Vagina (tissue), 2 donors: ENCODE measurements at regions not wholly inside any gene's neighbourhood (a gene's known extent, or its start where the extent isn't known, plus 50 kb on each side); places are given as distances from the start of the nearest gene placed in this dataset.

Experiments
- DNase-seq, 2 donors: peaks; one replicate each; pipeline ENCODE4 v3.0.0-alpha.2; 2017; ENCODE audit errors: extremely low spot score in 2 of 2
- H3K27ac ChIP-seq: fragments of 200-600 bp; sonication (generic); one replicate; pipeline ENCODE4 v1.5.1; 2019
- H3K27me3 ChIP-seq: fragments of 200-600 bp; sonication (generic); one replicate; pipeline ENCODE4 v1.5.1; 2019
- H3K36me3 ChIP-seq, 2 donors: fragments of 200-600 bp; sonication (generic); one replicate each; pipeline ENCODE4 v1.5.1; 2017 to 2019
- H3K4me1 ChIP-seq: fragments of 200-600 bp; sonication (generic); one replicate; pipeline ENCODE4 v1.5.1; 2019
- H3K4me3 ChIP-seq, 2 donors: fragments of 200-600 bp; sonication (generic); 1 replicate in 1 of 2; 2 replicates in 1 of 2; pipeline ENCODE4 v1.5.1; 2016 to 2019
- H3K9me3 ChIP-seq: fragments of 200-600 bp; sonication (generic); one replicate; pipeline ENCODE4 v1.5.1; 2019
- POLR2A ChIP-seq, 2 donors: fragments of 450-650 bp; IDR thresholded peaks; one replicate each; pipeline ENCODE4 v1.6.1; 2017; ENCODE audit warnings: antibody characterized with exemption in 2 of 2, mild to moderate bottlenecking in 2 of 2, moderate library complexity in 2 of 2
- POLR2AphosphoS5 ChIP-seq, 2 donors: sonication (generic); formaldehyde crosslinking; IDR thresholded peaks; one replicate each; pipeline ENCODE4 v1.9.0; 2017; ENCODE audit warnings: antibody characterized with exemption in 2 of 2, mild to moderate bottlenecking in 2 of 2, low read depth in 1 of 2; ENCODE audit not compliant: insufficient read depth in 1 of 2
- intact Hi-C: fragments of 100-400 bp; cut with DNase I; formaldehyde crosslinking; loops from one replicate; pipeline ENCODE4 v1.15.1; 2023
- TF ChIP-seq, protein P1 (sequence below), 3 experiments: fragments of 450-650 bp in 2 of 3; fragments of 200-600 bp in 1 of 3; sonication (generic) in 1 of 3; IDR thresholded peaks; one replicate each; pipeline ENCODE4 v1.5.1; 2017 to 2019; ENCODE audit warnings: antibody characterized with exemption in 3 of 3, mild to moderate bottlenecking in 2 of 3, moderate library complexity in 2 of 3

GRCh38 chr6:27766405-27766804 lies 145.8 kb downstream of the OR2B2 start:
- Histone ChIP-seq H3K27me3 (no peaks in the 10 kb centered on the region), H3K4me1 (no peaks in the 10 kb centered on the region), H3K9me3 (no peaks in the 10 kb centered on the region), H3K36me3 (no peaks in the 10 kb centered on the region), H3K4me3 (no peak overlapping the region), H3K27ac (no peak overlapping the region)
- no peak for TF ChIP-seq POLR2A (IDR thresholded peaks at IDR 0.05)
- TF ChIP-seq, protein P1, sequence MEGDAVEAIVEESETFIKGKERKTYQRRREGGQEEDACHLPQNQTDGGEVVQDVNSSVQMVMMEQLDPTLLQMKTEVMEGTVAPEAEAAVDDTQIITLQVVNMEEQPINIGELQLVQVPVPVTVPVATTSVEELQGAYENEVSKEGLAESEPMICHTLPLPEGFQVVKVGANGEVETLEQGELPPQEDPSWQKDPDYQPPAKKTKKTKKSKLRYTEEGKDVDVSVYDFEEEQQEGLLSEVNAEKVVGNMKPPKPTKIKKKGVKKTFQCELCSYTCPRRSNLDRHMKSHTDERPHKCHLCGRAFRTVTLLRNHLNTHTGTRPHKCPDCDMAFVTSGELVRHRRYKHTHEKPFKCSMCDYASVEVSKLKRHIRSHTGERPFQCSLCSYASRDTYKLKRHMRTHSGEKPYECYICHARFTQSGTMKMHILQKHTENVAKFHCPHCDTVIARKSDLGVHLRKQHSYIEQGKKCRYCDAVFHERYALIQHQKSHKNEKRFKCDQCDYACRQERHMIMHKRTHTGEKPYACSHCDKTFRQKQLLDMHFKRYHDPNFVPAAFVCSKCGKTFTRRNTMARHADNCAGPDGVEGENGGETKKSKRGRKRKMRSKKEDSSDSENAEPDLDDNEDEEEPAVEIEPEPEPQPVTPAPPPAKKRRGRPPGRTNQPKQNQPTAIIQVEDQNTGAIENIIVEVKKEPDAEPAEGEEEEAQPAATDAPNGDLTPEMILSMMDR (IDR thresholded peaks at IDR 0.05) = no peak
- TF ChIP-seq POLR2AphosphoS5 (IDR thresholded peaks at IDR 0.05; ENCODE audit: insufficient read depth in 1 of 2, low read depth in 1 of 2) = no peak
- no peak for DNase-seq
- intact Hi-C loops = no loop called here

- H3K4me3 ChIP-seq = no peak overlapping the region
- intact Hi-C loops = no loop called here
- H3K27ac ChIP-seq = no peak overlapping the region
- TF ChIP-seq, protein P1 (IDR thresholded peaks at IDR 0.05) = no peak
- TF ChIP-seq POLR2A (IDR thresholded peaks at IDR 0.05) = no peak
- no peak for TF ChIP-seq POLR2AphosphoS5 (IDR thresholded peaks at IDR 0.05; ENCODE audit: insufficient read depth in 1 of 2, low read depth in 1 of 2)
- H3K9me3 ChIP-seq = no peaks in the 10 kb centered on the region
- H3K4me1 ChIP-seq = no peaks in the 10 kb centered on the region
- DNase-seq = peak in 1 of 2 donors; percentile 18
- no peaks in the 10 kb centered on the region for H3K27me3 ChIP-seq
- no peaks in the 10 kb centered on the region for H3K36me3 ChIP-seq
Observed at GRCh38 chr6:27765028-27765590, 147.1 kb downstream of the OR2B2 start.

DNA sequence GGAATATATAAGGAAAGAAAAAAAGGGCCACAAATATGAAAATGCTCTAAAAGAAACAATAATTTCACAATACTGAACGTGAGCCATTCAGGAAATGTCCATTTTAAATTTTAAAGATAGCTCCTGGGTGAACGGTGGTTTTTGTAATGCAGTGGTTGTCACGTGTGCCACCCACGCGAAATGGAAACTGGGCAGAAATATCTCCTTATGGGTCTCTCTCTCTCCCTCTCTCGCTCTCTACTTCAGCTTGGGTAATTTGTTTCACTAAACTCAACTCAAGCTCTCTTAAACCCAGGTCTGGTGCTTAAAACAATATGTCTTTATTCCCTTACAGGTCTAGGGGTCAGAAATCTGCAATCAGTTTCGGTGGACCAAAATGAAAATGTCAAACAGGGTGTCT lies 150.8 kb downstream of the OR2B2 start:
- no peaks in the 10 kb centered on the region for H3K4me1 ChIP-seq
- H3K36me3 ChIP-seq = no peaks in the 10 kb centered on the region
- intact Hi-C loops = no loop called here
- DNase-seq = no peak
- no peaks in the 10 kb centered on the region for H3K27me3 ChIP-seq
- H3K27ac ChIP-seq = no peak overlapping the region
- TF ChIP-seq, protein P1 (IDR thresholded peaks at IDR 0.05) = no peak
- TF ChIP-seq POLR2AphosphoS5 (IDR thresholded peaks at IDR 0.05; ENCODE audit: insufficient read depth in 1 of 2, low read depth in 1 of 2) (no peak), POLR2A (IDR thresholded peaks at IDR 0.05) (no peak)
- no peaks in the 10 kb centered on the region for H3K9me3 ChIP-seq
- no peak overlapping the region for H3K4me3 ChIP-seq

DNA sequence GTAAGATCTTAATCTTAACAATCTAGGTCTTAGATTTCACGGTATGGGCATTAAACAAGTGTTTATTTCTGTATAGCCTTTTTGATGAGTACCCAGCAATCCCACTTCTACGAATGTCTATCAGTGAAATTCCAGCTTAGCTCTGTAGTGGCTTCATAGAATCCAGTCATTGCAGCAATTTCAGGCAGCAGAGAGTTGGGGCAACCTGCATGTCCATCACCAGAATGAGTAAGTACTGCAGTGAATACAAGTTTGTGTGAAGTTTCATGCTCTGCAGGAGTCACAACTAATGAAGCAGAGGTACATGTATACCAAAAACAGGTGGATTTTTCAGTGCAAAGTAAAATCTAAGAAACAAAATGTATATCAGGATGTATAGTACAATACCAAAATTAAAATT lies 151.7 kb downstream of the OR2B2 start:
- H3K9me3 ChIP-seq = no peaks in the 10 kb centered on the region
- H3K27ac ChIP-seq = no peak overlapping the region
- no peaks in the 10 kb centered on the region for H3K36me3 ChIP-seq
- TF ChIP-seq, protein P1 (IDR thresholded peaks at IDR 0.05) = no peak
- TF ChIP-seq POLR2AphosphoS5 (IDR thresholded peaks at IDR 0.05; ENCODE audit: insufficient read depth in 1 of 2, low read depth in 1 of 2) (no peak), POLR2A (IDR thresholded peaks at IDR 0.05) (no peak)
- H3K27me3 ChIP-seq = no peaks in the 10 kb centered on the region
- no peak for DNase-seq
- intact Hi-C loops = no loop called here
- H3K4me3 ChIP-seq = no peak overlapping the region
- H3K4me1 ChIP-seq = no peaks in the 10 kb centered on the region

DNA sequence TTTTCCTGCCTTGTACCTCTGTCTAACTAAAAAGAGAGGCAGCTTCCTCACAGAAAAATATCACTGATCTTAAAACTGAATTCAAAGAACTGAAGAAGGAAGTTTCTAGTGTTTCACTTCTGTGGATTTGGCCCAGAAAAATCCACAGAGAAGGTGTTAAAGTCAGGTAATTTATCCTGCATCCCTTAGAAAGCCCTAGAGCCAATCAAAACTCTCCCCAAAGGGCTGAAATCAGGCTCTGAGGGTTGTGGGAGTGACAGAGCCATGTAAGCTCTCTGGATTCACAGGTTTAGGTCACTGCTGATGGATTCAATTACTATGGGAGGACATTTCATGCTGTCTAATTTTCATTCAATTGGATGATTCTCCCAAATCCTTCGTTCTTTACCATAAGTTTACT lies 152.3 kb downstream of the OR2B2 start:
- intact Hi-C loops = loop anchor here (10.0 kb wide), 1 partner anchor 255 kb away; no protein-coding TSS in a partner anchor
- H3K36me3 ChIP-seq = no peaks in the 10 kb centered on the region
- no peak for TF ChIP-seq POLR2AphosphoS5 (IDR thresholded peaks at IDR 0.05; ENCODE audit: insufficient read depth in 1 of 2, low read depth in 1 of 2)
- no peak overlapping the region for H3K27ac ChIP-seq
- no peaks in the 10 kb centered on the region for H3K9me3 ChIP-seq
- no peak overlapping the region for H3K4me3 ChIP-seq
- no peak for DNase-seq
- no peaks in the 10 kb centered on the region for H3K4me1 ChIP-seq
- no peaks in the 10 kb centered on the region for H3K27me3 ChIP-seq
